22Rv1 (cell line): ENCODE measurements at regions not wholly inside any gene's neighbourhood (a gene's known extent, or its start where the extent isn't known, plus 50 kb on each side); places are given as distances from the start of the nearest gene placed in this dataset.

ENCODE experiments used
- H3K27ac ChIP-seq: fragments of 450-650 bp; 2 replicates; pipeline ENCODE4 v1.5.1; 2017
- ZFX ChIP-seq: fragments of 450-650 bp; IDR thresholded peaks from 2 replicates; pipeline ENCODE4 v1.6.1; 2017; ENCODE audit warnings: antibody characterized with exemption, borderline replicate concordance
- TF ChIP-seq, protein P1 (sequence below): fragments of 450-650 bp; IDR thresholded peaks from 2 replicates; pipeline ENCODE4 v1.5.1; 2017; ENCODE audit warnings: mild to moderate bottlenecking

DNA sequence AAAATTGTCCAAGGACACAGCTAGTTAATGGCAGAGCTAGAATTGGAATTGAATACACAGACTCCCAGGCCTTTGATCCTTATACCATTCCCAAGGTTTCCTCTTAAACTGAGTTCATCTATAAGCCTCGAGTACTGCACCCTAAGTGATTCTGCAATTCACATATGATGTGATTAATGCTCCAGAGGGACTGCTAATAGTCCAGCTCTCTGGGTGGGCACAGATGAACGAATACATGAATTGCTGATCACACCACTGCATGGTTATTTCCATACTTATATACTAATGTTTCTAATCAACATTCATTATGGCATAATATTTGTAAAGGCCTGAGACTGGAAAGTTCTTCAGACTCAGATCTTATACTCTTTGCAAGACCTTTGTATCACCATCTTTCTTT, 101.8 kb downstream of the NUFIP1 start:
- TF ChIP-seq ZFX: no peak
- TF ChIP-seq, protein P1, sequence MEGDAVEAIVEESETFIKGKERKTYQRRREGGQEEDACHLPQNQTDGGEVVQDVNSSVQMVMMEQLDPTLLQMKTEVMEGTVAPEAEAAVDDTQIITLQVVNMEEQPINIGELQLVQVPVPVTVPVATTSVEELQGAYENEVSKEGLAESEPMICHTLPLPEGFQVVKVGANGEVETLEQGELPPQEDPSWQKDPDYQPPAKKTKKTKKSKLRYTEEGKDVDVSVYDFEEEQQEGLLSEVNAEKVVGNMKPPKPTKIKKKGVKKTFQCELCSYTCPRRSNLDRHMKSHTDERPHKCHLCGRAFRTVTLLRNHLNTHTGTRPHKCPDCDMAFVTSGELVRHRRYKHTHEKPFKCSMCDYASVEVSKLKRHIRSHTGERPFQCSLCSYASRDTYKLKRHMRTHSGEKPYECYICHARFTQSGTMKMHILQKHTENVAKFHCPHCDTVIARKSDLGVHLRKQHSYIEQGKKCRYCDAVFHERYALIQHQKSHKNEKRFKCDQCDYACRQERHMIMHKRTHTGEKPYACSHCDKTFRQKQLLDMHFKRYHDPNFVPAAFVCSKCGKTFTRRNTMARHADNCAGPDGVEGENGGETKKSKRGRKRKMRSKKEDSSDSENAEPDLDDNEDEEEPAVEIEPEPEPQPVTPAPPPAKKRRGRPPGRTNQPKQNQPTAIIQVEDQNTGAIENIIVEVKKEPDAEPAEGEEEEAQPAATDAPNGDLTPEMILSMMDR: no peak
- peak overlapping the region; percentile 35; the same call in 1 of the 2 replicates for H3K27ac ChIP-seq

- no peak for TF ChIP-seq ZFX
- TF ChIP-seq, protein P1: no peak
- H3K27ac ChIP-seq: no peak overlapping the region
These were observed 105.1 kb downstream of the NUFIP1 start for GRCh38 chr13:44884076-44884729.

DNA sequence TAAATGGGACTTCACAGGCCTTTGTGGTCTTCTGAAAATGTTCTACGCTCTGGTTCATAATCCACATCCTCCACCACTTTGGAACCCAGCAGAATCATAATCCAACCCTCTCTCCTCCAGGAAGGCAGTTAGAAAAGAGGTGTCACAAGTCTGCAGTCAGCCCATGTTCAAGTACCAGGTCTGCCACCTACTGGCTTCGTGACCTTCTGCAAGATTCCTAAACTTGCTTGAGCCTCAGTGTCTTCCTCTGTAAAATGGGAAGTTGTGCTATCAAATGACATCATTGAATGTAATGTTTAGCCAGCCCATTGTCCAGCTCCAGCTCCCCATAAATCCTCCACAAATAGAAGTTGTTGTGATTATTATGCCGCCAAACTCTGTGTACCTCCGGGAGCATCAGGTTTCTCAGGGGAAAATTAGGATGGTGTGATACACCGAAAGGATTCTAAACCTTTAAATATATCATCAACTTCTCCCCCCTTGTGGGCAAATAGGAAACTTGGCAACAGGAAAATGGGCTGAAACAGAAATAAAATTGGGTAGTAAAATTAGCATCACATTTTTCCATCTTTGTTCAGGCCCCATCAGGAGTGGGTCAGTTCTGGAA, 109.7 kb downstream of the NUFIP1 start:
- TF ChIP-seq, protein P1: peak; percentile 63
- TF ChIP-seq ZFX: no peak
- H3K27ac ChIP-seq: no peak overlapping the region

DNA sequence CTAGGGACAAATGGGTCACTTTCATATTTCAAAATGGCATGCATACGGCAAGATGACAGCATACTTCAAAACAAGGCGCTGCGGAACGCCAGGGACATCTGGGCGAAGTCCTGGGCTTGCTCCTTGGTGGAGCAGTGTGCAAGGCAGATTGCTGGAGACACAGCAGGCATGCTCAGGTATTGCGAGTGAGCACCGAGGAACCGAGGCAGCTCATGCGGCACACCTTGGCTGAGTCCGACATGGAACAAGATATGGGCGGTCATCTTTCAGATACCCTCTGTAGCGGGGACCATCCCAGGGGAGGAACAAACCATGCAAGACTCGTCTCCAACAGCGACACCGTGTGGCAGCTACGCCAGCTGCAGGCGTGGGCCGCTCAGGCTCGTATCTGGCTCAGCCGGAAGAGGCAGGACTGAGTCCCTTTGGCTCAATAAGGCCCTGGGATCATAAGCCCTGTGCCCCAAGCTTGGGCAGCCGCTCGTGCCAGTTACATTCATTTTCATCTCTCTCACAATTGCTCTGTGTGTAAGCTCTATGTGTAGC, 112.4 kb downstream of the NUFIP1 start:
- TF ChIP-seq, protein P1: no peak; the same call in 1 of the 2 replicates
- no peak for TF ChIP-seq ZFX
- no peak overlapping the region for H3K27ac ChIP-seq

DNA sequence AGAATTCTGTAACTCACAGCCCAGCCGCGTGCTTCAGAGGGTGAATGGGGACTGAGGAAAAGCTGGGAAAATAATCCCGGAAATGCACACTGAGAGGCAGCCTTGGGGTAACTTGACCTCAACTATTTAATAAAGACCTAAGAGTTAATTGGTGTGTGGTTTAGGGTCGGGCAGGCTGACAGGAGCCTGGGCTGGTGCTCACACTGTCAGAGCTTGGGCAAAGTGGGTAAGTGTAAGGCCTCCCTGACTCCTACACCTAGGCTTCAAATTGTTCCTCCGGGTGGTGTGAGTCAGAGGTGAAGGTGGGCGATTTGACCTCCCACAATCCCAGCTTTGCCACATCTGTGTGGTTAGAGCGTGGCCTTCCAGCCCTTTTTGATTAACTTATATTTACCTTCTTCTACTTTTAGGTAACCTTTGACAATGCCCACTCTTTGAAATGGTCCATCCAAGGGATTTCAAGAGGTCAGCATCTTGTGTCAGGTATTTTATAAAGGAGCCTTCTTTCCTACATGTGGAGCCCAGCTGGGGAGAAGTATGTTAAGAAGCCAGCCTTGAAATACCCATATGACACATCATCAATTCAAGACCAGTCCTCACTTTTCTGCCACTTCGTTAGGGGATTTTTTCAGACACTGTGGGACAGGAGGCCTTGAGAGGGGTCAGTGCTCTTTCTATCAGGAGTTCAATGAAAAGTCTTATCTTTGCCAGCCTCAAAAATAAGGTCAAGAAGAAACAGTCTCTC, 114.2 kb downstream of the NUFIP1 start:
- no peak for TF ChIP-seq ZFX
- TF ChIP-seq, protein P1: no peak
- H3K27ac ChIP-seq: no peak overlapping the region

- H3K27ac ChIP-seq: no peak overlapping the region
- no peak for TF ChIP-seq ZFX
- TF ChIP-seq, protein P1: no peak
These were observed 115.1 kb downstream of the NUFIP1 start for GRCh38 chr13:44874176-44874575.

GRCh38 chr13:44873461-44873860, 115.8 kb downstream of the NUFIP1 start:
- TF ChIP-seq ZFX: no peak
- TF ChIP-seq, protein P1: no peak
- H3K27ac ChIP-seq: no peak overlapping the region
